ENCODE measurements at regions not wholly inside any gene's neighbourhood (a gene's known extent, or its start where the extent isn't known, plus 50 kb on each side); places are given as distances from the start of the nearest gene placed in this dataset.

- TF ChIP-seq POLR2A (IDR thresholded peaks at IDR 0.05): no peak
- TF ChIP-seq CTCF (IDR thresholded peaks at IDR 0.05): no peak
- Histone ChIP-seq H3K27me3 (no peaks in the 10 kb centered on the region), H3K27ac (no peak overlapping the region), H3K36me3 (no peaks in the 10 kb centered on the region), H3K4me3 (no peak overlapping the region), H3K9me3 (no peaks in the 10 kb centered on the region), H3K4me1 (no peaks in the 10 kb centered on the region)
- intact Hi-C loops (cut with DNase I; ENCODE audit: low total_unique reads): no loop called here
- DNase-seq: no peak
Measured at GRCh38 chr11:69395287-69395686, 86.2 kb upstream of the LINC01488 start.

GRCh38 chr11:69396051-69396947 is 85.2 kb upstream of the LINC01488 start:
- TF ChIP-seq CTCF (IDR thresholded peaks at IDR 0.05): no peak
- TF ChIP-seq POLR2A (IDR thresholded peaks at IDR 0.05): no peak
- intact Hi-C loops (cut with DNase I; ENCODE audit: low total_unique reads): no loop called here
- DNase-seq: no peak
- H3K4me1 ChIP-seq: no peaks in the 10 kb centered on the region
- no peaks in the 10 kb centered on the region for H3K36me3 ChIP-seq
- no peak overlapping the region for H3K4me3 ChIP-seq
- H3K9me3 ChIP-seq: no peaks in the 10 kb centered on the region
- H3K27ac ChIP-seq: no peak overlapping the region
- no peaks in the 10 kb centered on the region for H3K27me3 ChIP-seq

GRCh38 chr11:69396948-69397307 is 84.5 kb upstream of the LINC01488 start:
- no peaks in the 10 kb centered on the region for H3K36me3 ChIP-seq
- H3K27ac ChIP-seq: no peak overlapping the region
- DNase-seq: no peak
- H3K4me3 ChIP-seq: no peak overlapping the region
- H3K4me1 ChIP-seq: no peaks in the 10 kb centered on the region
- intact Hi-C loops (cut with DNase I; ENCODE audit: low total_unique reads): no loop called here
- no peaks in the 10 kb centered on the region for H3K27me3 ChIP-seq
- no peaks in the 10 kb centered on the region for H3K9me3 ChIP-seq
- no peak for TF ChIP-seq POLR2A (IDR thresholded peaks at IDR 0.05)
- TF ChIP-seq CTCF (IDR thresholded peaks at IDR 0.05): no peak

GRCh38 chr11:69397732-69398131 is 83.7 kb upstream of the LINC01488 start:
- Histone ChIP-seq H3K4me1 (no peaks in the 10 kb centered on the region), H3K27ac (no peak overlapping the region), H3K27me3 (no peaks in the 10 kb centered on the region), H3K9me3 (no peaks in the 10 kb centered on the region), H3K36me3 (no peaks in the 10 kb centered on the region), H3K4me3 (no peak overlapping the region)
- TF ChIP-seq CTCF (IDR thresholded peaks at IDR 0.05) (no peak), POLR2A (IDR thresholded peaks at IDR 0.05) (no peak)
- DNase-seq: no peak
- intact Hi-C loops (cut with DNase I; ENCODE audit: low total_unique reads): no loop called here

GRCh38 chr11:69398529-69399492 is 82.7 kb upstream of the LINC01488 start:
- Histone ChIP-seq H3K27me3 (no peaks in the 10 kb centered on the region), H3K36me3 (no peaks in the 10 kb centered on the region), H3K27ac (no peak overlapping the region), H3K4me1 (no peaks in the 10 kb centered on the region), H3K9me3 (no peaks in the 10 kb centered on the region), H3K4me3 (no peak overlapping the region)
- intact Hi-C loops (cut with DNase I; ENCODE audit: low total_unique reads): no loop called here
- no peak for DNase-seq
- no peak for TF ChIP-seq CTCF (IDR thresholded peaks at IDR 0.05)
- TF ChIP-seq POLR2A (IDR thresholded peaks at IDR 0.05): no peak

Data from uterus (tissue), 3 donors.